PFSK-1 (cell line): ENCODE measurements at regions not wholly inside any gene's neighbourhood (a gene's known extent, or its start where the extent isn't known, plus 50 kb on each side); places are given as distances from the start of the nearest gene placed in this dataset.

Experiments
- FOXP2 ChIP-seq: optimal IDR thresholded peaks from 2 replicates; pipeline ENCODE3; 2011; ENCODE audit warnings: borderline replicate concordance, control low read depth, inconsistent platforms; ENCODE audit not compliant: insufficient read depth; ENCODE audit errors: extremely low read length, extremely low read depth
- POLR2AphosphoS5 ChIP-seq: IDR thresholded peaks from 2 replicates; pipeline ENCODE4 v1.6.1; 2012; ENCODE audit warnings: low read depth, mild to moderate bottlenecking, control low read depth, low read length, moderate library complexity
- SIN3A ChIP-seq: IDR thresholded peaks from 2 replicates; pipeline ENCODE4 v1.6.1; 2012; ENCODE audit warnings: mild to moderate bottlenecking, low read length, moderate library complexity, borderline replicate concordance; ENCODE audit not compliant: insufficient read depth
- TAF1 ChIP-seq: IDR thresholded peaks from 2 replicates; pipeline ENCODE4 v1.6.1; 2012; ENCODE audit warnings: low read length, control low read depth, borderline replicate concordance; ENCODE audit not compliant: insufficient read depth
- TF ChIP-seq, protein P1 (sequence below), 2 experiments: IDR thresholded peaks; 2 replicates each; pipeline versions ENCODE4 v1.6.1 to v1.8.0; 2011 to 2012; ENCODE audit warnings: low read depth in 2 of 2, low read length in 2 of 2, control low read depth in 1 of 2, inconsistent platforms in 1 of 2, mild to moderate bottlenecking in 1 of 2, moderate library complexity in 1 of 2; ENCODE audit not compliant: insufficient read depth in 1 of 2

DNA sequence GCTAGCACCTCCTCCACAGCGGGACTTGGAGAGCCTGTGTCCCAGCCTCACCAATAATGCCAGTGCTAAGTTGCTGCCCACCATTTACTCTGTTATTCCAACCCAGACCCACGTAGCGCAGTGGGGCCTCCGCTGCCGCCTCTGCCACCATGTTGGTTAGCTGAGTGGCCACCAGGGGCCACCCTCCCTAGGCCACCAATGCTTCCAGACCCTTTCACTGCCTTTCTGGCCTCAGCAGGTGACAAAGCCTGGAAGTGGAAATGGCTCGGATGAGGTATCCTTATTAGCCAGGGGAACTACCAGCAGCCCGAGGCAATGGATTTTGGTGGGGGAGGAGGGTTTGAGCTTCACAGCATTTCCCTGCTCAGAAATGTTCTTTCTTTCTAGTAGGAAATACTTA, 110.1 kb downstream of the OSTF1 start:
- TF ChIP-seq POLR2AphosphoS5: no peak
- no peak for TF ChIP-seq TAF1
- TF ChIP-seq, protein P1, sequence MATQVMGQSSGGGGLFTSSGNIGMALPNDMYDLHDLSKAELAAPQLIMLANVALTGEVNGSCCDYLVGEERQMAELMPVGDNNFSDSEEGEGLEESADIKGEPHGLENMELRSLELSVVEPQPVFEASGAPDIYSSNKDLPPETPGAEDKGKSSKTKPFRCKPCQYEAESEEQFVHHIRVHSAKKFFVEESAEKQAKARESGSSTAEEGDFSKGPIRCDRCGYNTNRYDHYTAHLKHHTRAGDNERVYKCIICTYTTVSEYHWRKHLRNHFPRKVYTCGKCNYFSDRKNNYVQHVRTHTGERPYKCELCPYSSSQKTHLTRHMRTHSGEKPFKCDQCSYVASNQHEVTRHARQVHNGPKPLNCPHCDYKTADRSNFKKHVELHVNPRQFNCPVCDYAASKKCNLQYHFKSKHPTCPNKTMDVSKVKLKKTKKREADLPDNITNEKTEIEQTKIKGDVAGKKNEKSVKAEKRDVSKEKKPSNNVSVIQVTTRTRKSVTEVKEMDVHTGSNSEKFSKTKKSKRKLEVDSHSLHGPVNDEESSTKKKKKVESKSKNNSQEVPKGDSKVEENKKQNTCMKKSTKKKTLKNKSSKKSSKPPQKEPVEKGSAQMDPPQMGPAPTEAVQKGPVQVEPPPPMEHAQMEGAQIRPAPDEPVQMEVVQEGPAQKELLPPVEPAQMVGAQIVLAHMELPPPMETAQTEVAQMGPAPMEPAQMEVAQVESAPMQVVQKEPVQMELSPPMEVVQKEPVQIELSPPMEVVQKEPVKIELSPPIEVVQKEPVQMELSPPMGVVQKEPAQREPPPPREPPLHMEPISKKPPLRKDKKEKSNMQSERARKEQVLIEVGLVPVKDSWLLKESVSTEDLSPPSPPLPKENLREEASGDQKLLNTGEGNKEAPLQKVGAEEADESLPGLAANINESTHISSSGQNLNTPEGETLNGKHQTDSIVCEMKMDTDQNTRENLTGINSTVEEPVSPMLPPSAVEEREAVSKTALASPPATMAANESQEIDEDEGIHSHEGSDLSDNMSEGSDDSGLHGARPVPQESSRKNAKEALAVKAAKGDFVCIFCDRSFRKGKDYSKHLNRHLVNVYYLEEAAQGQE (IDR thresholded peaks at IDR 0.05; ENCODE audit: insufficient read depth in 1 of 2, low read depth in 2 of 2, low read length in 2 of 2): no peak
- TF ChIP-seq FOXP2: no peak
- TF ChIP-seq SIN3A: no peak
